Fibroblast of lung (primary cell): ENCODE measurements at regions not wholly inside any gene's neighbourhood (a gene's known extent, or its start where the extent isn't known, plus 50 kb on each side); places are given as distances from the start of the nearest gene placed in this dataset.
"Not testable (repeated sequence)": the region's sequence is repeated elsewhere in the genome, so short reads cannot be mapped to it uniquely, and the experiment has no call there.

Source experiments
- EZH2 ChIP-seq: IDR thresholded peaks from 2 replicates; pipeline ENCODE4 v1.5.1; 2012; ENCODE audit warnings: low read length, control low read depth, mild to moderate bottlenecking; ENCODE audit errors: missing control alignments
- TF ChIP-seq, protein P1 (sequence below), 2 donors: IDR thresholded peaks in 1 of 2; conservative IDR thresholded peaks in 1 of 2; 1 replicate in 1 of 2; 2 replicates in 1 of 2; pipeline ENCODE4 v1.5.1; 2011 to 2012; ENCODE audit warnings: low read length in 2 of 2, control low read depth in 1 of 2, inconsistent platforms in 1 of 2, low read depth in 1 of 2, mild to moderate bottlenecking in 1 of 2

DNA sequence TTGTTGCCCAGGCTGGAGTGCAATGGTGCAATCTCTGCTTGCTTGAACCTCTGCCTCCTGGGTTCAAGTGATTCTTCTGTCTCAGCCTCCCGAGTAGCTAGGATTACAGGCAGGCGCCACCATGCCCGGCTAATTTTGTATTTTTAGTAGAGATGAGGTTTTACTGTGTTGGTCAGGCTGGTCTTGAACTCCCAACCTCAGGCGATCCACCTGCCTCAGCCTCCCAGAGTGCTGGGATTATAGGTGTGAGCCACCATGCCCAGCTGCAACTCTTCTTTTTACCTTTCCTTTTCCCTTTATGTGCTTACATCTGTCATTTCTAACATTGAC, 106.5 kb upstream of the TPTE start:
- TF ChIP-seq, protein P1, sequence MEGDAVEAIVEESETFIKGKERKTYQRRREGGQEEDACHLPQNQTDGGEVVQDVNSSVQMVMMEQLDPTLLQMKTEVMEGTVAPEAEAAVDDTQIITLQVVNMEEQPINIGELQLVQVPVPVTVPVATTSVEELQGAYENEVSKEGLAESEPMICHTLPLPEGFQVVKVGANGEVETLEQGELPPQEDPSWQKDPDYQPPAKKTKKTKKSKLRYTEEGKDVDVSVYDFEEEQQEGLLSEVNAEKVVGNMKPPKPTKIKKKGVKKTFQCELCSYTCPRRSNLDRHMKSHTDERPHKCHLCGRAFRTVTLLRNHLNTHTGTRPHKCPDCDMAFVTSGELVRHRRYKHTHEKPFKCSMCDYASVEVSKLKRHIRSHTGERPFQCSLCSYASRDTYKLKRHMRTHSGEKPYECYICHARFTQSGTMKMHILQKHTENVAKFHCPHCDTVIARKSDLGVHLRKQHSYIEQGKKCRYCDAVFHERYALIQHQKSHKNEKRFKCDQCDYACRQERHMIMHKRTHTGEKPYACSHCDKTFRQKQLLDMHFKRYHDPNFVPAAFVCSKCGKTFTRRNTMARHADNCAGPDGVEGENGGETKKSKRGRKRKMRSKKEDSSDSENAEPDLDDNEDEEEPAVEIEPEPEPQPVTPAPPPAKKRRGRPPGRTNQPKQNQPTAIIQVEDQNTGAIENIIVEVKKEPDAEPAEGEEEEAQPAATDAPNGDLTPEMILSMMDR (conservative IDR thresholded peaks at IDR 0.05 in 1 of 2, IDR thresholded peaks at IDR 0.05 in 1 of 2; ENCODE audit: low read depth in 1 of 2, low read length in 2 of 2), result not testable (repeated sequence)
- TF ChIP-seq EZH2, result not testable (repeated sequence)
